ENCODE measurements at regions not wholly inside any gene's neighbourhood (a gene's known extent, or its start where the extent isn't known, plus 50 kb on each side); places are given as distances from the start of the nearest gene placed in this dataset.
A peak's percentile ranks its signal among the peaks of the same experiment; 100 is the strongest.
"Not testable (repeated sequence)": the region's sequence is repeated elsewhere in the genome, so short reads cannot be mapped to it uniquely, and the experiment has no call there.

DNA sequence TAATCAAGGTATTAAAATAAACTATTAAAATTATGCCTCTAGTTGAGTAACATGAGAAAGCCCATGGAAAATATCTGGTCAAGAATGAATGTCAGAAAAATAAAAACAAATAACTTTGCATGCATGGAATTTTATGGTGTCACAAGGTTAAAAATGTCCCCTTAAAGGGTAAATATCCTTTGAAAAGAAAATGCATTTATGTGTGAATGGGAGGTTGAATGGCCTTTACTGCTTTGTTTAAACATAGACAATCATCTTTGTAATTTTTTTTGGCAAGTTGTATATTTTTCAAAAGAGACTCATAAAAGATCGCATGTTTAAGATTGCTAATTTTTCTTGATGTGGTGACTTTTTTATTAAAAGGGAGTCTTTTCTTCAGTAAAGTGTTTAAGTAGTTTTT, 564.2 kb downstream of the NR2F2 start:
- no peak for DNase-seq (ENCODE audit: low read depth, low spot score)

DNA sequence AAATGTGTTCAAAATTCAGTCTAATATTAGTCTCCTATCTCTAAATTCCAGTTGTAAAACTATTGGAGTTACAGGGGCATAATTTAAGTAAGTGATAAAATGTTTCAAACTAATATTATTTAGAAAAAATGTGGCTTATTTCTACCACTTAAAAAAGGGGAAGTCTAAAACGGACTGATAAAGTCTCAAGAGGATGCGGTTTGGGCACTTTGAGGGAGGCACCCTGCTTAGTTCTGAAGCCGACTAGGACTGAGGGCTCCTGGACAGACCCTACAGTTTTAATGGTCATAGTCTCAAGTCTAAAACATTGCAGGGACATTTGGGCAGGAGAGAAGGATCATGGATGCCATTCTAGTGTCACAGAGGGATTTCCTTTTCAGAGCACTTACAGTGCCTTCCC, 566.3 kb downstream of the NR2F2 start:
- DNase-seq (ENCODE audit: low read depth, low spot score) = no peak

GRCh38 chr15:96914081-96914480, 583.6 kb downstream of the NR2F2 start:
- DNase-seq (ENCODE audit: low read depth, low spot score) = no peak

DNA sequence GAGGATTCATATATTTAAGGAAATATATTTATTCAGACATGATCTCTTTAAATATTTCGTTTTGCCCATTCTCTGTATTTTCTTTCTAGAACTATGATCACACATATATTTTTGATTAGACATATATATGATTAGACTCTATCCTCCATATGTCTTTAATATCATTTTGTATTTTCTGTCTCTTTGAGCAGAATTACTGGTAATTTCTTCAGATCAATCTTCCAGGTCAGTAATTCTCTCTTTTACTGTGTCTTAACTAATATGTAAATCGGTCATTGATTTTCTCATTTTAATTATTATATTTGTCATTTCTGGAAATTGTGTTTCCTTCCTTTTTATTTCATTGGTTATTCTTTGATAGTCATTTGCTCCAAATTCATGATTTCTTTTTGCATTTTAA, 586.2 kb downstream of the NR2F2 start:
- DNase-seq (ENCODE audit: low read depth, low spot score) = no peak

DNA sequence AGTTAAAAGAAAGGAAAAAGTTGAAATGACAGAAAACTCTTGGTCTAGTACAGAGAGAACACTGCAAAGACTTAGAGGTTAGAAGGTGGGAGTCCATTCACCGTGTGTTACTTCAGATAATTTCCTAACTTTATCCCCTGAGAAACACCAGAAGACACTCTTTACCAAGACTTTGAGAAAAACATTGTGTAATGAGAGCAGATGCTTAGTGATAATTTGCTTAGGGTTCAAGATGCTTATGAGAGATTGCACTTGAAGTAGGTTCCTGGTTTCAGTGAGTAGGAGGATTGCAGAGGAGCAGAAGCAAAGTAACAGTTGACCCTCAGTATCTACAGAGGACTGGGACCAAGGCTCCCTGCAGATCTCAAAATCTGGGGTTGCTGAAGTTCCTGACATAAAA, 594.1 kb downstream of the NR2F2 start:
- no peak for DNase-seq (ENCODE audit: low read depth, low spot score)

DNA sequence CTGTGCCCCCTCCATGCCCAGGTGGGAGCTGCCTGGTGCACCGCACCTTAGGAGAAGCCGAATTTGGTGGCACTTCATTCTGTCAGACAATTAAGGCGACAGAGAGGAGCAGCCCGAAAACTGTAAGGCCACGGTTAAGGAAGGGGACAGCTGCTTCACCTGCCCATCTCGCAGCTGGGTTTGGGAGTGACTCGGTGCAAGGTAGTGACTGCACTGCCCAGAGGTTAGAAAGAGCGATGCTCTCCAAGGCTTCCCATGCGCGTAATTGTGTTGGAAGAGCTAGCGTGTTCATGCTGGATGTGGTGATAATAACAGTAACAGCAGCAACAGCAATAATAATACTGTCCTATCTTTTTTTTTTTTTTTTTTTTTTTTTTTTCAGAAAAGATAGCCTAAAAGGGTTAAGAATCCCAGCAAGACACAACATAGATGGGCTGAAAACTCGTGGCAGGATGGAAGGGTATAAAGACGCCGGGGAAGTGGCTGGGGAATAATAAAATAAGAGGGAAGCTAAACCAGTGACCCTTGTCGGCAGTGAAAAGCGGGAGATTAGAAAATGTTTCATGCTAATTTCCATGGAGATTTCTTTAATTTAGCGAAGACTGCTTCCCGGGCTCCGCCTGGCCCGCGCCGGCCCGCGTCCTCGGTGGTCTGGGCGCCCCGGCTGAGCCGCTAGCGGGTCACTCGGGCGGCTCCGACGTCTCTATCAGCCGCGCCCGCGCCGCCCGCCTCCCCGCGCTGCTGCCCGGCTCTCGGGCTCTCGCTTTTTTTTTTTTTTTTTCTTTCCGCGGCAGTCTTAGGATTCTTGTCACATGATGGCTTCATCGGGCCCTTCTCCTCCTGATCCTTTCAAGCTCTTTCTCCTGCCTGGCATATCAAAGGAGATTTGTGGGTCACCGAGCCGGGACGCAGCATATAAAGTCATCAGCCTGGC, 617.1 kb downstream of the NR2F2 start:
- peak; percentile 21 for DNase-seq (ENCODE audit: low read depth, low spot score)

DNA sequence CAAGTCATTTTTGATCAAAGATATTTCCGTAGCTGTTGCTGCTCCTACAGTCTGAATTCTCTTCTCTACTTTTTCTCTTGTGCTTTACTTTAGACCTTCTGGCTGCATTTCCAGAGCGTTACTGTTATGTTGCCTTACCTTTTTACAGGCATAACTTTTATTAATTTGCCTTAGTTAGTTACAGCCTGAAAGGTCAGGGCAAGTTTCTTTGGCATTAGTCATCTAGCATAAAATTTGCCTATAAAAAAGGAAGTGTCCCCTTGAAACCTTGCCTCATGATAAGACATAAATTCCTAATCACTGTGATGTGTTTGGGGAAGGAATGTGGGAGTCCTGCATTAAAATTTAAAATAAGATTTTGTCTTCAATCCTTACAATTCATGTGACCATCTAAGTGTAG, 618.5 kb downstream of the NR2F2 start:
- DNase-seq (ENCODE audit: low read depth, low spot score) = no peak

GRCh38 chr15:96958721-96959120, 628.2 kb downstream of the NR2F2 start:
- DNase-seq (ENCODE audit: low read depth, low spot score) = no peak

DNA sequence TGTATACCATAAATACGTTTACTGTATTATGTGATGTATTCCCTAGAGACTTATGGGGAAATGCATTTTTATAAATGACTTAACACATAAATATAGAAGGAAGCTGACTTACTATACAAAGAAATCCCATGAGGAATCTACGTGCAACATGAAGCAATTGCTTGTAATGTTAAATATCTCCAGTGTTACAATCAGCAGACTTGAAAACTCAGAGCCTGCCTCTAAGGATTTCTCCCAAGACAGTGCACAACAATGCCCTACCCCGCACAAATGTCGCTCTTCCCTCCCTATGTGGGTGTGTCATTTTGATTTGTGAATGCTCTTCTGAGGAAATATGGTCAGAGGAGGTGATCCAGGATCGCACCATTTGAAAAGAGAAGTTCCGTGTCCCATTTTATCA, 629.0 kb downstream of the NR2F2 start:
- DNase-seq (ENCODE audit: low read depth, low spot score) = no peak

DNA sequence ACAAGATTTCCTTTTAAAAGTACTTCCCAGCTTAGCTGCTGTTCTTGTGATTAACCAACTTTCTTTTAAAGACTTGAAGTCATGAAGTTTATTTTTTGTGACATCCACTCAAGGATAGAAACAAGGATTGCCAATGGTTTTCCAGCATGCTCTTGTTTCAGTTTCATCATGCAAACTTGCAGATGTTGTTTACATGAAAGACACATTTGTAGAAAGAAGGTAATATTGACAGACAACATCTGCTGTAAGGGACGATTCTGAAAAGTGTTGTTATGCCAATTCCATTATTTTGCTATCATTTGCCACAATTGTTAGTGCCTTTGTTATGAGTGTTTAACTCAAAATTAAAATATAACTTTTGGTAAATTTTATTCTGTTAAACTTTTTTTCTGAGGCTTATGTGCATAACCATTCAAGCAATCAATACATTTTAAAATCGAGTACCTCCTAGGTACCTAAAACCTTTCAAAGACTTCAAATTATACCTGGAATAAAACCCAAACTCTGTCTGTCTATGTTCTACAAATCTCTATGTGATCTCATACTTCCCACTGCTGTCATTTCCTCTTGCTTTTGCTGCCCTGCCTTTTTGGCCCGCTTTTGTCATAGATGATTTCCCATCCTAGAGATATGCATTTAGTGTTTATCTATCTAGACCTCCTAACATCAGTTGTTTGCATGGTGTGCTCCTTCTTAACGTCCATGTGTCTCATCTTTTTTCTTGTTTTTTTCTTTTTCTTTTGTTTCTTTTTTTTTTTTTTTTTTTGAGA, 630.4 kb downstream of the NR2F2 start:
- DNase-seq (ENCODE audit: low read depth, low spot score) = no peak

DNA sequence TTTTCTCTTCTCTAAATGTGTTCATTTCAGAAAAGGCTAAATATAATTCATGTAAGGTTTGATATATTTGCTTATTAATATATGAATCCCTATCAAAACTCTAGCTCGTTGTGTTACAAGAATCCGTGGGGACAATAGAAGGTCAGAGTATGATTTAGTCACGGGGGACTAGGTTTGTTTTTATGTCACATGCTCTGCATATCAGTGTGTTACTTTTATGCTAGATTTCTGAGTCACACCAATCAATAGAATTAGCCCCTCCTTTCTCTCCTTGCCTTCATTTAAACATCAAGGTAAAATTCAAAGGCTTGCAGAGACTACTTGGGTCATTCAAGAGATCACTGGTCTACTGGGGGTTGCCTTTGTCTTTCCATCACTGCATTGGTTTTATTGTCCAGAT, 636.1 kb downstream of the NR2F2 start:
- DNase-seq (ENCODE audit: low read depth, low spot score) = no peak

DNA sequence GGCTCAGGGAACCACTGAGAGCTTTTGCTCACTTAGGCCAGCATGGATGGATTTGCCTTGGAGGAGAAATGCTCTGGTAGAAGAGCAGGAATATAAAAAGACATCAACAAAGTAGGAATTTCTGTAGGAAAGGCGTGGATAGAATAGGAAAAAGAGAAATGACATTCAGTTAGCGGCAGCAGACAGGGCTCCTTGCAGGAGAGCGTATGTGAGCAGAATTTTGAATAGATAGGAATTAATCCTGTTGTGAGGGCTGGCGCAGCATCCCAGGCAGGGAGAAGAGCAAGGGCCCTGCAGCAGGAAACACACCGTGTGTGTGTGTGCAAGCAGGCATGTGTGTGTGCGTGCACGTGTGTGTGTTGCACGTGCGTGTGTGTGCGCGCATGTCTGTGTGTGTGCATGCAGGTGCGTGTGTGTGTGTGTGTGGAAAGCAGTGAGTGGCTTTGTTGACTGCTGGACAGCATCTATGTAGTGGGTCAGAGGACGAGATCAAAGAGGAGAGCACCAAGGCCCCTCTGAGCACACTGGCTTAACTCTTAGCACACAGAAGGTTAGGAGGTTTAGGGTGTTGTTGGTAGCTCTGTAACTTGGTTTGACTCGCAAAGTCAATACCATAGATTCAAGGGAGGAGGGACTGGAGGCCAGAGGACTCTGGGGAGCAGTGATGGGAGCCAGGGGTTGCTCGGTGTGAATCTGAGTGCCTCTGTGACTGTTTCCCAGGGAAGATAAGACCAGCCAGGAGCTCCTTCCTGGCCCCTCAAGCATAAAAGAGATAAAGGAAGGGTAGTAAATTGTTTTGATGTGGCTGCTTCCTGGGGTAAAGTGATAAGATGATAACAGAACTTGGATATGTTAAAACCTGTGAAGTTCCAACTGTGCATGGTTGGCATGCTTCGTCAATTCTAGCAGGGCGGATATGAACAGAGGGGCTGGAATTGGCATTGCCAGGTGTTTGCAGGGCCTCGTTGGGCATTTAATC, 639.5 kb downstream of the NR2F2 start:
- no peak for DNase-seq (ENCODE audit: low read depth, low spot score)

DNA sequence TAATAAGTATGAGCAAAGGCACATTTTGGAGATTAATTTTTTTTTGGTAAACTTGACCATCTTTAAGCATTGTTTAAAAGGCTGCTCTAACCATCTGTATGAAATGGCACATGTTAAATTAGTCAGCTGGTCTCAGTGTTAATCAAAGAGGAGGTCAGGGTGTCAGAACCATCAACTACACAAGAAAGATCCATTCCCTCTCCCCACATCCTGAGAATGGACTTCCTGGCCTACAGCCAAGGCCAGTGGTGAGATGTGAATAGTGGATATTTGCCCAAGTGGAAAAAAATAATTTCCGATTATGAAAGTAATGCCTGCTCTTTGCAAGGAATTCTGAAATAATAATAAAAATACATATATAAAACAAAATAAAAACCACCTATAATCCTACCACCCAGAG, 641.7 kb downstream of the NR2F2 start:
- DNase-seq (ENCODE audit: low read depth, low spot score) = no peak

DNA sequence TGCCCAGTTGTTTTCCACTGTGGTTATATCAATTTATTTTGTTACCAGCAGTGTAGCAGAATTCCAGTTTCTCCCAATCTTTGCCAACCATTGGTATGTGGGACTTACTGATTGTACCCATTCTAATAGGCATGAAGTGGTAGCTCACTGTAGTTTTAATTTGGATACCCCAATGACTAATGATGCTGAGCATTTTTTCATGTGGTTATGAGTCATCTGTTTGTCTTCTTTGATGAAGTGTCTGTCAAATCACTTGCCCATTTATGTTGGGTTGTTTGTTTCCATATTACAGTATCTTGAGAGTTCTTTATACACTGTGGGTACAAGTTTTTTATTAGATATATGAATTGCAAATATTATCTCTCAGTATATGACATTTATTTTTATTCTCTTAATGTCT, 644.3 kb downstream of the NR2F2 start:
- peak; percentile 2 for DNase-seq (ENCODE audit: low read depth, low spot score)

DNA sequence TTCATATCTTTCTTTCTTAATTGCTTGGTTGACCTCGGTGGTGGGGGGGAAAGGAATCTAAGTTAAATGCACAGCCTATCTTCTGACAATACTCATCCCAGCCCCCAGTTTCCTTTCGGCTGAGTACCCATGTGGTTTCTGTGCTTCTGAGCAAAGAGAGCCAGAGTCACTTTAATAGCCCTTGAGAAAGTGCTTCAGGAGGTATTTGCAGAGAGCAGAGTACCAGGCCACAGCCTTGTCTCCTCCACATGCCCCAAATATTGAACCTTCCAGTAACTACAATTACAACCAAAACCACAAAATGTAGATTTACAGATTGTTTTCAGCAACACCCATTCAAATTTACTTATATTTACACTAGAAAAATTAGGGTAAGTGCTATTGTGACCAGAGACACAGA, 647.4 kb downstream of the NR2F2 start:
- DNase-seq (ENCODE audit: low read depth, low spot score) = no peak

GRCh38 chr15:96978937-96979473, 648.5 kb downstream of the NR2F2 start:
- DNase-seq (ENCODE audit: low read depth, low spot score) = no peak

GRCh38 chr15:96984121-96984671, 653.7 kb downstream of the NR2F2 start:
- DNase-seq (ENCODE audit: low read depth, low spot score) = not testable (repeated sequence)

- no peak for DNase-seq (ENCODE audit: low read depth, low spot score)
Observed at GRCh38 chr15:96992817-96993216, 662.3 kb downstream of the NR2F2 start.

DNA sequence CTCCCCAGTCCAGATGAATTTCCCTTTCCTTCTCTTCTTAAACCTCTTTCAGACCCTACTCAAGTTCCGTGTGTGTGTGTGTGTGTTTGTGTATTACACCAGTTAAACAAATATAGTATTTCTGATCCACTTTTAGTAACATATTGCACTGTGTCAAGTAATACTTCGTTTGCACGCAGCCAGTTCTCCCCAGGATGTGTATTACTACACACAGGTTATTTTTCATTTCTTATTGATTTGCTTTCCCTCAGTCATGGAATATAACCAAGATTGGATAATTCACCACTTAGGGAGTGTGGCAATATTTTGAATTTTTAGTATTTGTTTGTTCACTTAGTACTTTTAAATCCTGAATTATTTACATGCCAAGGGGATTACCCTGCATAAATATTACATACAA, 667.0 kb downstream of the NR2F2 start:
- no peak for DNase-seq (ENCODE audit: low read depth, low spot score)

- peak; percentile 19 for DNase-seq (ENCODE audit: low read depth, low spot score)
Observed at GRCh38 chr15:97009031-97009431, 678.5 kb downstream of the NR2F2 start.

GRCh38 chr15:97012986-97013385, 682.5 kb downstream of the NR2F2 start:
- DNase-seq (ENCODE audit: low read depth, low spot score) = no peak
